ENCODE measurements at regions not wholly inside any gene's neighbourhood (a gene's known extent, or its start where the extent isn't known, plus 50 kb on each side); places are given as distances from the start of the nearest gene placed in this dataset.
"Not testable (repeated sequence)": the region's sequence is repeated elsewhere in the genome, so short reads cannot be mapped to it uniquely, and the experiment has no call there.

- Histone ChIP-seq H3K36me3 (ENCODE audit: control insufficient read depth, low read length) (no peaks in the 10 kb centered on the region), H4K20me1 (ENCODE audit: control insufficient read depth, insufficient read depth, low read depth, low read length) (no peaks in the 10 kb centered on the region), H3K9me2 (replicated peaks; ENCODE audit: control insufficient read depth, low read length) (no peaks in the 10 kb centered on the region), H3F3A (ENCODE audit: control insufficient read depth, insufficient read depth) (no peaks in the 10 kb centered on the region), H3K27me3 (ENCODE audit: control insufficient read depth, low read length) (no peaks in the 10 kb centered on the region), H3K9me3 (ENCODE audit: control insufficient read depth, insufficient read depth, low read length) (peaks cover 8% of the 10 kb centered on the region; the same call in 1 of the 2 replicates), H3K79me2 (ENCODE audit: control insufficient read depth, low read length) (no peaks in the 10 kb centered on the region), H3K4me1 (ENCODE audit: control insufficient read depth, low read length) (no peaks in the 10 kb centered on the region), H3K27ac (ENCODE audit: low read depth, low read length) (no peak overlapping the region), H3K4me2 (ENCODE audit: low read length) (no peak overlapping the region), H3K4me3 (ENCODE audit: low read length) (no peak overlapping the region)
- no peak for TF ChIP-seq CTCF (IDR thresholded peaks at IDR 0.05; ENCODE audit: low read depth, low read length, poor library complexity, severe bottlenecking)
These were observed 247.8 kb downstream of the FNDC1 start for GRCh38 chr6:159416891-159417560.

GRCh38 chr6:159415540-159415939 lies 246.3 kb downstream of the FNDC1 start:
- Histone ChIP-seq H3K4me3 (ENCODE audit: low read length) (no peak overlapping the region), H3F3A (ENCODE audit: control insufficient read depth, insufficient read depth) (no peaks in the 10 kb centered on the region), H3K36me3 (ENCODE audit: control insufficient read depth, low read length) (no peaks in the 10 kb centered on the region), H4K20me1 (ENCODE audit: control insufficient read depth, insufficient read depth, low read depth, low read length) (no peaks in the 10 kb centered on the region), H3K4me2 (ENCODE audit: low read length) (no peak overlapping the region), H3K9me2 (replicated peaks; ENCODE audit: control insufficient read depth, low read length) (no peaks in the 10 kb centered on the region), H3K4me1 (ENCODE audit: control insufficient read depth, low read length) (no peaks in the 10 kb centered on the region), H3K79me2 (ENCODE audit: control insufficient read depth, low read length) (no peaks in the 10 kb centered on the region), H3K27ac (ENCODE audit: low read depth, low read length) (no peak overlapping the region), H3K27me3 (ENCODE audit: control insufficient read depth, low read length) (0 out of 2 replicates have a peak, but pooled peaks cover 3% of the 10 kb centered on the region), H3K9me3 (ENCODE audit: control insufficient read depth, insufficient read depth, low read length) (peaks cover 8% of the 10 kb centered on the region; the same call in 1 of the 2 replicates)
- TF ChIP-seq CTCF (IDR thresholded peaks at IDR 0.05; ENCODE audit: low read depth, low read length, poor library complexity, severe bottlenecking) (no peak), EZH2phosphoT487 (IDR thresholded peaks at IDR 0.05; ENCODE audit: borderline replicate concordance, low read length) (no peak)

- no peak overlapping the region for H3K27ac ChIP-seq (ENCODE audit: low read depth, low read length)
- no peaks in the 10 kb centered on the region for H3K36me3 ChIP-seq (ENCODE audit: control insufficient read depth, low read length)
- no peaks in the 10 kb centered on the region for H4K20me1 ChIP-seq (ENCODE audit: control insufficient read depth, insufficient read depth, low read depth, low read length)
- no peak overlapping the region for H3K4me2 ChIP-seq (ENCODE audit: low read length)
- H3K9me3 ChIP-seq (ENCODE audit: control insufficient read depth, insufficient read depth, low read length), result peaks cover 8% of the 10 kb centered on the region; the same call in 1 of the 2 replicates
- TF ChIP-seq EZH2phosphoT487 (IDR thresholded peaks at IDR 0.05; ENCODE audit: borderline replicate concordance, low read length), result no peak
- no peak for TF ChIP-seq CTCF (IDR thresholded peaks at IDR 0.05; ENCODE audit: low read depth, low read length, poor library complexity, severe bottlenecking)
- H3K79me2 ChIP-seq (ENCODE audit: control insufficient read depth, low read length), result no peaks in the 10 kb centered on the region
- H3K4me3 ChIP-seq (ENCODE audit: low read length), result no peak overlapping the region
- H3F3A ChIP-seq (ENCODE audit: control insufficient read depth, insufficient read depth), result no peaks in the 10 kb centered on the region
- H3K4me1 ChIP-seq (ENCODE audit: control insufficient read depth, low read length), result no peaks in the 10 kb centered on the region
- H3K9me2 ChIP-seq (replicated peaks; ENCODE audit: control insufficient read depth, low read length), result no peaks in the 10 kb centered on the region
- 0 out of 2 replicates have a peak, but pooled peaks cover 3% of the 10 kb centered on the region for H3K27me3 ChIP-seq (ENCODE audit: control insufficient read depth, low read length)
These were observed 245.5 kb downstream of the FNDC1 start for GRCh38 chr6:159414711-159415110.

- H3K36me3 ChIP-seq (ENCODE audit: control insufficient read depth, low read length); H3K79me2 ChIP-seq (ENCODE audit: control insufficient read depth, low read length); H3K27me3 ChIP-seq (ENCODE audit: control insufficient read depth, low read length); H3K4me2 ChIP-seq (ENCODE audit: low read length); H3K9me2 ChIP-seq (replicated peaks; ENCODE audit: control insufficient read depth, low read length); H3K9me3 ChIP-seq (ENCODE audit: control insufficient read depth, insufficient read depth, low read length); H4K20me1 ChIP-seq (ENCODE audit: control insufficient read depth, insufficient read depth, low read depth, low read length); H3K4me1 ChIP-seq (ENCODE audit: control insufficient read depth, low read length); H3K27ac ChIP-seq (ENCODE audit: low read depth, low read length); H3F3A ChIP-seq (ENCODE audit: control insufficient read depth, insufficient read depth); H3K4me3 ChIP-seq (ENCODE audit: low read length): not testable (repeated sequence)
These were observed 238.1 kb downstream of the FNDC1 start for GRCh38 chr6:159407211-159407780.
